GM19397 (cell line): ENCODE measurements at regions not wholly inside any gene's neighbourhood (a gene's known extent, or its start where the extent isn't known, plus 50 kb on each side); places are given as distances from the start of the nearest gene placed in this dataset.

ENCODE experiments used
- ATAC-seq: cut with Tn5 transposase; IDR thresholded peaks from one replicate; pipeline ENCODE4 v1.9.1; 2021; ENCODE audit warnings: mild to moderate bottlenecking, moderate library complexity; ENCODE audit not compliant: unreplicated experiment

DNA sequence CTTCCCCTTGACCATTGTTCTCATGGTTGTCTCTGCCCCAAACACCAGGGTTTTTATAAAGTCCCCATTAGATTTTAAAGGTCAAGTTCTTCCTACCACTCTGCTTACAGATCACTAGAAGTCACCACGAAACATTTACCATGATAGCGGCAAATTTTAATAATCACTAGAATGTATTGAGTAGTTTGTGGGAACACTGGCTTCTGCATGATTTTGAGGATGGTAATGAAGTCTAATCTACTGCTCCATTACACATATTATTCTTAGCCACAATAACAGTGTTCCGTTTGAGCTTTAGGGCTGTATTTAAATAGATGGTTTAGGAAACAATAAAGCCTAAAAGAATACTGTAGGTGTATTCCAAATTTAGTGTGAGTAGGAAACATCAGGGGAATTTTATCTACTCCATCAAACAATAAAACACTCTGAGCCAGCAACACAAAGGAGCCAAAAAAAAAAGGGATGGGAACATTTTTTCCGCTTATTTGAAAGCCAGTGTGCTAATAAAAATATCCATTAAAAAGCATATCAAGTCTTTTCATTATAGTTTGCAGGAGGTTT lies 49.7 kb downstream of the KLF12 start:
- ATAC-seq = no peak

- ATAC-seq = no peak
These were observed 51.5 kb downstream of the KLF12 start for GRCh38 chr13:74082741-74083160.

- ATAC-seq = no peak
These were observed 53.4 kb downstream of the KLF12 start for GRCh38 chr13:74080762-74081161.

GRCh38 chr13:74077792-74078191 lies 56.4 kb downstream of the KLF12 start:
- no peak for ATAC-seq

DNA sequence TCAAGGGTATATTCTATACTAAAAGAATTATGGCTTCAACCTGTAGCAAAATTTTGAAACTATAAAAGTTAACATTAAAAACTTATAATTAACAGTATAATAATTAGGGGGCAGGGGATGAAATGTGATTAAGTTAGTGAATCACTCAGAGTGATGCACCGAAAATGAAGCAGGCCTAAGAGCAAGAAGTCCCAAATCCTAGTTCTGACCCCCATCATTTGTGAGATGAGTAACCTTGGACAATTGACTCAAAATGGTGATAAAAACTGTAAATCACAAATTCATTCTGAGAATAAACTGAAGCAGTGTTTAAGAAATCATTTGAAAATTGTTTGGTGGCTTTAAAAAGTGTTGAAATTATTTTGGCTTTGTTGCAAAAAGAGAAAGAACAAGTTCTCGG lies 56.8 kb downstream of the KLF12 start:
- ATAC-seq = no peak

GRCh38 chr13:74074723-74075122 lies 59.5 kb downstream of the KLF12 start:
- no peak for ATAC-seq

DNA sequence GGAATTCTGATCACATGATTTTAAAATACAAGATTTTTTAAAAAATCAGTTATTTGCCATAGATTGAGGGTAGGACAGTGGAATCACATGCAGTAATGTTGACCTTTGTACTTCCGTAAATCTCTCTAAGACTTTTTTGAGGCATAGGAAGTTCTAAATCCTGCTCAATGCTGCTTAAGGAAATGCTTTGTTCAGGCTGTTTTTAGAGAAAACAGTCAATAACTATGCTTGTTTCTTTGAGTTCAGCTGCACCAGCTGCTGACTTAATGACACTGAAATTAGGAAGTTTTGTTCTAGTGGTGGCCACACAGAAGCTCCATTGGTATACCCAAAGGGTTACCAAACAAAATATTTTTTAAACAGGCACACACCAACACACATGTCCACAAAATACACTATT lies 60.9 kb downstream of the KLF12 start:
- no peak for ATAC-seq

DNA sequence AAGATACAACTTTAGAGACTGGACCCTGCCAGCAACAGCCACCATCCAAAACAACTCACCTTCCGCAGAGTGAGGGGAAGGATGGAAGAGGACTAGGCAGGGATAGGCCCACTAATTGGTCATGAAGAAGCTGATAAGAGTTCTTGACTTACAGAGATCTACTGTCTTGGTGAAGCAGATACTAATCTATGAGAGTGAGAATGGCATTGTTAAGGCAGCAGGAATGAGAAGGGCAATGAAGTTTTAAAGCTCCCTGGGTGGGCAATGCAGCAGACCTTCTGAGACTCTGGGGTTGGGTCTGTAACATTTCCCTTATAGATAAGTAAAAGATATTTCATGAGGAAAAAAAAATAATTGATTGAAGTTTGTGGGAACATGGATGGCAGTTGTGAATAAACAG lies 63.7 kb downstream of the KLF12 start:
- no peak for ATAC-seq

- ATAC-seq = no peak
These were observed 64.1 kb downstream of the KLF12 start for GRCh38 chr13:74070065-74070464.

DNA sequence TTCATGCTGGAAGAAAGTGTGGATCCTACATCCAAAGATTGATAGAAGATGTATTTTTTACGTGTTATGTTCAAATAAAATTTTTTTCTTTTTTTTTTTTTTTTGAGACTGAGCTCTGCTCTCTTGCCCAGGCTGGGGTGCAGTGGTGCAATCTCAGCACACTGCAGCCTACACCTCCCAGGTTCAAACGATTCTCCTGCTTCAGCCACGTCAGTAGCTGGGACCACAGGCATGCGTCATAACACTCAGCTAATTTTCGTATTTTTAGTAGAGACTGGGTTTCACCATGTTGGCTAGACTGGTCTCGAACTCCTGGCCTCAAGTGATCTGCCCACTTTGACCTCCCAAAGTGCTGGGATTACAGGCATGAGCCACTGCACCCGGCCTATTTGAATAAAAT lies 65.7 kb downstream of the KLF12 start:
- ATAC-seq = no peak

DNA sequence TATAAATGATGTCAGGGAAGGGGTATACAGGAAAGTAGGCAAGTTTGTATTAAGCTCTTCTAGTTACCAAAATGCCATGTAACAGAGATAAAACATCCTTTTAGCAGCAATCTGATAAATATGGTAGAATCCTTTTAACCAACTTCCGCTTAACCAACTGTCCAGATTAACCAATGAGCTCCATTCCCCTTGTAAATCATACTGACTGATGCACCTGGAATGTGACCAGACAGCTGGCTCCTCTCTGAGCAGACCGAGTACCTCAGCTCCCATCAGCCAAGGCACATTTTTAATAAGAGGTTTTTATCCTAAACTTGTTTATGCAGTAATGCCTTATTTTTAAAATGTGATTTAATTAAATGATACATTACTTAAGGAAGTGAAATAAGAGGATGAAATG lies 66.4 kb downstream of the KLF12 start:
- no peak for ATAC-seq

- no peak for ATAC-seq
These were observed 67.3 kb downstream of the KLF12 start for GRCh38 chr13:74066937-74067336.

DNA sequence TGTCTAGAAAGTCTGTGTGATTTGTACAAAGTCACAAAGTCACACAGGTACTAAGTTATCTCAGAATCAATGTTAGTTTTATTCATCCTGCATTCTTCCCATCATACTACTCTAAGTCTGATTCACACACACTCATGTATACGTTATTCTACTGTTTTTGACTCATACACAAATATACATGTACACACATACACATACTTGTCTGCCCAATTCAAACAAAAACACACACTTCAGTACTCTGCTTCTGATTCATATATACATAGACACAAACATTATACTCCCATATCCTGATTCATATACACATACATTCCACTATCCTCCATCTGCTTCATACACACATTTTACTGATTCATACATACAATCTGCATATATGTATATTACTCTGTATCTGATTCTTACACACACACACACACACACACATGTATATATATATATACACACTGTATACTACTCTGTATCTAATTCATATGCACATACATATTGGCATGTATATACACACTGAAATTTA lies 69.3 kb downstream of the KLF12 start:
- ATAC-seq = no peak

DNA sequence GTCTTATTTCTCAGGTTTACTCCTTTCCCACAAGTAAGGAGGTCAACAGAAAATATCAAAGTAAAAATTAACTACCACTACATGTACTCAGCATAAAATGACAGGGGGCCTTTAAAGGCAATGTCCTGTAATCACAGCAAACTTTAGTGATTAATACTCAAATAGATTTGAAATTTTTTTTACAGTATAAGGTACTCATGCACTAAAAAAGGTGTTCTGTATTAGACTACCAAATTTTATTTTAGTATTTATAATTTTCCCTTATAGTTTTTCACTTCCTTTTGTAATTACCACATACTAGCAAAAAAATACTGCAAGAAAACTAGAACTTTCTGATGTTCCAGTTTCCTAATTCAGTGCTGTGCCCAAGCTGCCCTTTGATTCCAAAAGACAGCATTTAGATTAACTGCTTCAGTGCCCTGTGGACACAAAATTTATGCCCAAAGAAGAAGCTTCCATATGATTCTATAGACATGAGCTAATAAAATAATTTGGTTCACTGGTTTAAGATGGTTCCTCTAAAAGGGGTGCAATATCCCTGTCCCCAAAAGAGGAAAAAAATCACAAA lies 70.6 kb downstream of the KLF12 start:
- ATAC-seq = no peak

DNA sequence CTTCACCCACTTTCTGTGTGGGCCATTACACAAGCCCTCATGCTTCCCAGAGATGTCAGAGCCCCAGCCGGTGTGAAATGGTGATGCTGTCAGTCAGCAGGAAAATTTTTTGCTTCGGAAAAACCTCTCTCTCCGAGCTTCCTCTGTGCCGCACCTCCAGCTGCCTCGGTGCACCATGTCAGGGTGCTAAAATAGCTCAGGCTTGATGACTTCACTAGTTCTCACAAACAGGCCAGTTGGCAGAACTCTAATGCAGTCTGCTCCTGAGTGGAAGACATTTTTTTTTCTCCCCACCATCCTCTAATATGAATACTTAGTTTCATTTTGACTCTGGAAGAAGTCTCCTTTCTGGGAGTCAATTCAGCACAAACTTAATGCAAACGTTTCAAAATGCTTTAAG lies 71.3 kb downstream of the KLF12 start:
- peak; percentile 74 for ATAC-seq

DNA sequence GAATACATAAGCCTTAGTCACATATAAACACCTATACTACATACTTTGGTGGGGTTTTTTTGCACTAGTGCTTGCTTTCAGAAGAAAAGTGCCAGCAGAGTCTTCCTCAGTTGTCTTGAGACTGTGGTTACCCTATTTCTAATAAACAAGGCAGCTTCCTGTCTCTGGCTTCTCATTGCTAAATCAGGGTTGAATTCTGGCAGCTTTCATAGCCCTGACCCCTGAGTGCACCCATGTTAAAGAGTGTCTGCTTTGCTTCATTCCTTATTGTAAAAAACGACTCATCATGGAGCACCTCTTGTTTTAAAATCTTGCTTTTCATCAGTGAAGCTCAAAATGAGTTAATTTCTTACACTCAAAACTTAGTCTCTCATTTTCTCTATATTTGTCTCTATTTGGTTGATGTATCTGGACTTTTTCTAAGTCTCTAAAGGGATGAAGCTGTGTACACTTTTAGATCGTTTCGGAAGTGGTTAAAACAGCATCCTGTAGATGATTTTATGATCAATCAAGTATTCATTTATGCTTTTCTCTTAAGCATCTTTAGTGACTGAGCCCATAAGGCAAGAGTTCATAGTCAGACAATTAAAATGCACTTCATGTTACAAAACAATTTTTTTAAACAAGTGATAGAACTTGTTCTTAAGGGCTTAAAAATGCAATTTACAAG lies 72.1 kb downstream of the KLF12 start:
- peak; percentile 68 for ATAC-seq

- ATAC-seq = no peak
These were observed 77.2 kb downstream of the KLF12 start for GRCh38 chr13:74056801-74057542.

DNA sequence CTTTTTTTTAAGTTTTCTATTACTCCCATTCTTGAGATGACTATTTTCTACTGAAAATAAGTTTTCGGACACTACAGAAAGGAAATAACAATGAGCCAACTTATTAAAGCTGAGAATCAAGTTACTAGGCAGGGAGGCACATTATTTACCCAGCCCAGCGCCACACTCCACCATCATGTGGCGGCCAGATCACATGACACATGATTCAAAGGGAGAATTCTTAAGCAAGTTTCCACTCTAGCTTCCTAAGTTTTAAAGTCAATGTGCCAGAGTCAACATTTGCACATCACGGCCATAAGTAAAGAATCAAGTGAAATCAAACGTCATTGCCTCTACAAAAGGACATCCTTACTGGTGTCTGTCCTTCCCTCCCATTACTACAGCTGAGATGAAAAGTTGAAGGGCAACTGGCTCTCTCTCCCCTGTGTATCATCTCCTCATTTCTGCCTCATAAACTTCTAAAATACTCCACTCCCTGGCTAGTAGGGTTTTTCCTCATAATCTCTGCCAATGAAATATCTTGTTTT lies 81.7 kb downstream of the KLF12 start:
- no peak for ATAC-seq

DNA sequence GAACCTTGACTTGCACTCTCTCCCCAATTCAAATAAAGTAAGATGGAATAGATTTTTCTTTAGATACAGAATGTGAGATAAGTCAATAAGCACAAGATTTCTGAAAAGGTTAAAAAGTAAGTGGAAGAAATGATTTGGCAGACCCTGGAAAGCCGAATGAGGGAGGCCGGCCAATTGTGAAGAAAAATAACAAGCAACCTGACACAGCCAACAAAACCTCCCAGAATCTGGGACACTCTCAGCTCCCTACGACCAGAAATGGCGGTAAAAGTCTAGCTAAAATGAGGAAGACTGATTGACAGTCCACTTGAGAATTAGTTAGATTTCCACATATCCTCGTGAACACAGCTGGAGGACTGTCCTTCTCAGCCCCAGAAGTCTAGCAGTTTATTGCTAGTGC lies 85.4 kb downstream of the KLF12 start:
- no peak for ATAC-seq

- ATAC-seq = no peak
These were observed 86.1 kb downstream of the KLF12 start for GRCh38 chr13:74047931-74048600.

GRCh38 chr13:74046431-74046830 lies 87.8 kb downstream of the KLF12 start:
- no peak for ATAC-seq
